ENCODE measurements at regions not wholly inside any gene's neighbourhood (a gene's known extent, or its start where the extent isn't known, plus 50 kb on each side); places are given as distances from the start of the nearest gene placed in this dataset.

DNA sequence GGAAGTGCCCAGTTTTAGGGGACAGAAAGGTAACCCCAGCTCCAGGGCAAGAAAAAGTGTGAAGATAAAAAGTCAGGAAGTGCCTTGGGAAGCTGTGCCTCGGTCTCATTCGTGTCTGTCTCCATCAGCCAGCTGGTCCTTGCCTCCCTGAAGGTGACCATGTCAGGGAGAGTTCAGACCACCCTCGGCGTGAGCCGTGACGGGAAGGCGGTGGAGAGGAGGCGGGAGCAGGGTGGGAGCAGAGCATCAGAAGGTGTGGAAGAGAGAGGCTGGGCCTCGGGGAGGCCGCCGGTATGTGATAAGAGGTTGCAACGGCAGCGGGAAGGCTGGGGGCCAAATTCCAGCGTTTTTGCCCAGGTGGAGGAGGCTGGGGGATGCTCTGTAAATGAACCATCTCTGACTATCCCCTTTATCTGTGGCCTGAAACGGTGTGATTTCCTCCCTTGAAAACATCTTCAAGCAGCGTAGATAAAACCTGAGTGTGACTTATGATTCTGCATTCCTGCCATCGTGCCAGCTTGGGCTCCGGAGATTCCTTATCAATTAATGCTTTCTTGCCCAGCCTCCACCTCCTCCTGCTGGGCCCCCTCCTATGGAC is 251.8 kb downstream of the IRF8 start:
- BruUV-seq (replicated peaks), result no TSS peak
- TF ChIP-seq SIN3A (IDR thresholded peaks at IDR 0.05; ENCODE audit: borderline replicate concordance, insufficient read depth, low read depth, low read length) (no peak), REST (IDR thresholded peaks at IDR 0.05; ENCODE audit: insufficient read depth in 1 of 2, low read depth in 2 of 2, low read length in 1 of 2) (no peak), POLR2AphosphoS5 (IDR thresholded peaks at IDR 0.05; ENCODE audit: low read depth, low read length) (no peak), TCF7L2 (IDR thresholded peaks at IDR 0.05; ENCODE audit: low read depth, low read length) (no peak)
- TF ChIP-seq, protein P1, sequence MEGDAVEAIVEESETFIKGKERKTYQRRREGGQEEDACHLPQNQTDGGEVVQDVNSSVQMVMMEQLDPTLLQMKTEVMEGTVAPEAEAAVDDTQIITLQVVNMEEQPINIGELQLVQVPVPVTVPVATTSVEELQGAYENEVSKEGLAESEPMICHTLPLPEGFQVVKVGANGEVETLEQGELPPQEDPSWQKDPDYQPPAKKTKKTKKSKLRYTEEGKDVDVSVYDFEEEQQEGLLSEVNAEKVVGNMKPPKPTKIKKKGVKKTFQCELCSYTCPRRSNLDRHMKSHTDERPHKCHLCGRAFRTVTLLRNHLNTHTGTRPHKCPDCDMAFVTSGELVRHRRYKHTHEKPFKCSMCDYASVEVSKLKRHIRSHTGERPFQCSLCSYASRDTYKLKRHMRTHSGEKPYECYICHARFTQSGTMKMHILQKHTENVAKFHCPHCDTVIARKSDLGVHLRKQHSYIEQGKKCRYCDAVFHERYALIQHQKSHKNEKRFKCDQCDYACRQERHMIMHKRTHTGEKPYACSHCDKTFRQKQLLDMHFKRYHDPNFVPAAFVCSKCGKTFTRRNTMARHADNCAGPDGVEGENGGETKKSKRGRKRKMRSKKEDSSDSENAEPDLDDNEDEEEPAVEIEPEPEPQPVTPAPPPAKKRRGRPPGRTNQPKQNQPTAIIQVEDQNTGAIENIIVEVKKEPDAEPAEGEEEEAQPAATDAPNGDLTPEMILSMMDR (IDR thresholded peaks at IDR 0.05), result no peak
- Histone ChIP-seq H3K4me3 (ENCODE audit: low read depth in 2 of 2, low read length in 2 of 2) (no peak overlapping the region), H3K4me1 (ENCODE audit: control insufficient read depth, insufficient read depth, low read length) (no peaks in the 10 kb centered on the region), H3K9me3 (ENCODE audit: control insufficient read depth, insufficient read depth, low read depth, low read length) (no peaks in the 10 kb centered on the region), H3K36me3 (ENCODE audit: control insufficient read depth, insufficient read depth, low read length) (no peaks in the 10 kb centered on the region), H3K27me3 (ENCODE audit: control insufficient read depth, insufficient read depth, low read length) (no peaks in the 10 kb centered on the region), H3K27ac (ENCODE audit: low read length) (no peak overlapping the region)
- ChIA-PET CTCF (no interaction called here), POLR2A (no interaction called here)
- intact Hi-C loops (cut with micrococcal nuclease; ENCODE audit: unreplicated experiment) (no loop called here), in situ Hi-C loops (cut with HindIII; ENCODE audit: low pct_unique_long_range_greater_than_20kb, low sequenced_read_pairs) (no loop called here)
- ATAC-seq (no peak), DNase-seq (ENCODE audit: low read depth, low spot score) (no peak)

DNA sequence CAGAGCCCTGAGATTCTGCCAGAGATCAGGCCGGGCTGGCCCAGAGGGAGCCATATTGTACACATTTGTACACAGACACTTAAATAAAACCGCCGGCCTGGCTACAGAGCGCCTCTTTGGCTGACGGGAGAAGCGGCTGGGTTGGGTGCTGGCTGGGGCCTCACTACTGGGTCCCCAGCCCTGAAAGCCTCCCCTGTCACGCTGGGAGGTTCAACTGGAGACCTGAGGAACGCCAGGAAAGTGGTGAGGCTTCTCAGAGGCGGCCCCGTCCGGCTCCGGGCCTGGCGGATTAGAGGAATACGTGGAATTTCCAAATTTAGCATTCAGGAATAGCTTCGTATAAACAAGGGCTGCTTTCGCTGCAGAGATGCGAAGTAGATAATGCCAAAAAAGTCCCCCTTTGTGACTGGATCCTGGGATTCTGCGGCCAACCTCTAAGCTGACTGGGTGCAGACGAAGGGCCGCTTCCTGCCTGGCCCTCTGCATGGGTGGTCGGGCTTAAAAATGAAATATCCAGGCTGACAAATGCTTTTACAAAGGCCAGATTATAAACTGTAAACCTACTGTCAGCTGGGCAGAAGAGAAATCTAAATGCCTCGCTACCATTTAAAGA is 252.4 kb downstream of the IRF8 start:
- ChIA-PET CTCF (no interaction called here), POLR2A (no interaction called here)
- H3K27ac ChIP-seq (ENCODE audit: low read length), result no peak overlapping the region
- no peaks in the 10 kb centered on the region for H3K4me1 ChIP-seq (ENCODE audit: control insufficient read depth, insufficient read depth, low read length)
- H3K9me3 ChIP-seq (ENCODE audit: control insufficient read depth, insufficient read depth, low read depth, low read length), result no peaks in the 10 kb centered on the region
- BruUV-seq (replicated peaks), result no TSS peak
- H3K4me3 ChIP-seq (ENCODE audit: low read depth in 2 of 2, low read length in 2 of 2), result no peak overlapping the region
- no peaks in the 10 kb centered on the region for H3K36me3 ChIP-seq (ENCODE audit: control insufficient read depth, insufficient read depth, low read length)
- ATAC-seq, result no peak
- intact Hi-C loops (cut with micrococcal nuclease; ENCODE audit: unreplicated experiment), result no loop called here
- in situ Hi-C loops (cut with HindIII; ENCODE audit: low pct_unique_long_range_greater_than_20kb, low sequenced_read_pairs), result no loop called here
- DNase-seq (ENCODE audit: low read depth, low spot score), result no peak
- TF ChIP-seq, protein P1 (IDR thresholded peaks at IDR 0.05), result no peak
- no peak for TF ChIP-seq SIN3A (IDR thresholded peaks at IDR 0.05; ENCODE audit: borderline replicate concordance, insufficient read depth, low read depth, low read length)
- TF ChIP-seq POLR2AphosphoS5 (IDR thresholded peaks at IDR 0.05; ENCODE audit: low read depth, low read length), result no peak
- no peak for TF ChIP-seq TCF7L2 (IDR thresholded peaks at IDR 0.05; ENCODE audit: low read depth, low read length)
- TF ChIP-seq REST (IDR thresholded peaks at IDR 0.05; ENCODE audit: insufficient read depth in 1 of 2, low read depth in 2 of 2, low read length in 1 of 2), result no peak
- H3K27me3 ChIP-seq (ENCODE audit: control insufficient read depth, insufficient read depth, low read length), result peaks cover 2% of the 10 kb centered on the region; the same call in 1 of the 2 replicates

Data from Panc1 (cell line).